Dermis microvascular lymphatic vessel endothelial cell (primary cell): ENCODE measurements at regions not wholly inside any gene's neighbourhood (a gene's known extent, or its start where the extent isn't known, plus 50 kb on each side); places are given as distances from the start of the nearest gene placed in this dataset.

Source experiments
- DNase-seq, 2 donors: peaks; one replicate each; pipeline versions ENCODE4 v3.0.0 to v3.0.0-alpha.2; 2010; ENCODE audit warnings: low read depth in 2 of 2

GRCh38 chr17:36661047-36661666 is 59.8 kb downstream of the MRM1 start:
- no peak for DNase-seq

- DNase-seq: no peak
Measured at GRCh38 chr17:36661688-36662087, 60.3 kb downstream of the MRM1 start.

DNA sequence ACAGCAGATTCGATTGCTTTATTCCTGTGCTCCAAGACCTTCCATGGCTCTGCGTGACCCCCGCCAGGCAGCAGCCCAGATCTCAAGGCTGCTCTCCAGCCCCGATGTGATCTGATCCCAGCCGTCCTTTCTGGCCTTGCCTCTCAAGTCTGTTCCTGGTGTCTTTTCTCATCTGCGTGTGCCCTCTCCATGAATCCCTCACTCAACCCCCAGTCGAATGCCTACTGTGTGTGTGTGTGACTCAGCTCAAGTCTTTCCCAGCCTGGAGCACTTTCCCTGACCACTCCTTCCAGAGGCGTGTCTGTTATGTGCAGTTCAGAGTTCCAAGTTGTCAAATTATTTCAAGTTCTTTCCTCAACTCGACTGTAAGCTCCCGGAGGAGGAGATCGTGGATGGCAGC is 64.0 kb downstream of the MRM1 start:
- no peak for DNase-seq

- no peak for DNase-seq
Measured at GRCh38 chr17:36667922-36668321, 66.5 kb downstream of the MRM1 start.

DNA sequence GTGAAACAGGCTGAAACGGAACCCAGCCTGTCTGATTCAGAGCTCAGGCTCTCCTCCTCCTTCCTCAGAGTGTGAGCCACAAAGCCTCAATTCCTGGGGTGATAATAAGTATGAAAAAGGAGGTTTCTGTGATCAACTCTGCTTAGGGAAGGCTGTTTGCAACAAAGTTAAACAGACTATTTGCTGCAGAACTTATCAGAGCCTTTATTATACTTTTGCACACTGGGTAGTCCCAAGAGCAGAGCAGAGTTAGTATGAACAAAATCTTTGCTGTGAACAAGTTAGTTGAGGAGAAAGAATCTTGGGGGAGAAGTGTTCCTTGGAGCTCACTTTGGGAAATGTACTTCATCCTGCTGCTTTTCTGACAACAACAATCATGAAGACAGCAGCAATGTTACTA is 67.4 kb downstream of the MRM1 start:
- no peak for DNase-seq

- DNase-seq: no peak
Measured at GRCh38 chr17:36671144-36671543, 69.8 kb downstream of the MRM1 start.

DNA sequence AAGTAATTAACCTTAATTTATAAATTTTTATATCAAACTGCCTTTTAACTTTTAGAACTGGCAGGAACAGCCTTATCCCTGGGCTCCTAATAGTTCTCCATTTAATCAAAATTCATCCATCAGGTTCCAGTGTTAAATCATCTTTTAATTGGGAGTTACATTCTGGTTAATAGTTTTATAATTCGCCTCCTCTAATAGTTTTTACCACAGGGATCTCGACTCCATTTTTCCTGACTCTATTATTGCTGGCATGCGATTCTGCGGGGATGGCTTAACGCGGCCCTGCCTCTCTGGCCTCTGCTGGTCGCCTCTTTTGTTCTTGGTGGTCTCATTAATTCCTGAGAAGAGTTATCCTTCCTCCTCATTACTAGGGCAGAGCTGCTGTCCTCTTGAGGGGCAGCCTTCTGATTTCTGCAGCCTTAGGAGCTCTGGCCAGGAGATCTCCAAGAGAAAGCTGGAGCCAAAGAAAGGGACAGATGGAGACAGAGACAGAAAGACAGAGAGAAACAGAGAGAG is 71.1 kb downstream of the MRM1 start:
- no peak for DNase-seq

DNA sequence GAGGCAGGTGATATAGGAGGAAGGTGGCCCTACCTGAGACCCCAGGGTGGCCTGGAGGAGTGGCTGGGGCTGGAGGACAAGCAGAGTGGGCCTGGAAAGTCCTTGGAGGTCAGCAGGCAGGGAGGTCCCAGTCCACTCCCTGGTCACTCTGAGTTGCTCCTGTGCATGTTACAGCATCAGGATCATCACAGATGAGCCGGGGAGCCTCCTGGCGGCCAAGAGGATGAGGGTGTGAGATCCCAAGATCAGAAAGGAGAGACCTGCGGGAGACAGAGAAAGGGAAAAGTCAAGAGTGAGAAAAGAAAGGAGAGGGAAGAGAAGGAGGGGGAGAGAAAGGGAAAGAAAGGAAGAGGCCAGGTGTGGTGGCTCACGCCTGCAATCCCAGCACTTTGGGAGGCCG is 71.7 kb downstream of the MRM1 start:
- no peak for DNase-seq

DNA sequence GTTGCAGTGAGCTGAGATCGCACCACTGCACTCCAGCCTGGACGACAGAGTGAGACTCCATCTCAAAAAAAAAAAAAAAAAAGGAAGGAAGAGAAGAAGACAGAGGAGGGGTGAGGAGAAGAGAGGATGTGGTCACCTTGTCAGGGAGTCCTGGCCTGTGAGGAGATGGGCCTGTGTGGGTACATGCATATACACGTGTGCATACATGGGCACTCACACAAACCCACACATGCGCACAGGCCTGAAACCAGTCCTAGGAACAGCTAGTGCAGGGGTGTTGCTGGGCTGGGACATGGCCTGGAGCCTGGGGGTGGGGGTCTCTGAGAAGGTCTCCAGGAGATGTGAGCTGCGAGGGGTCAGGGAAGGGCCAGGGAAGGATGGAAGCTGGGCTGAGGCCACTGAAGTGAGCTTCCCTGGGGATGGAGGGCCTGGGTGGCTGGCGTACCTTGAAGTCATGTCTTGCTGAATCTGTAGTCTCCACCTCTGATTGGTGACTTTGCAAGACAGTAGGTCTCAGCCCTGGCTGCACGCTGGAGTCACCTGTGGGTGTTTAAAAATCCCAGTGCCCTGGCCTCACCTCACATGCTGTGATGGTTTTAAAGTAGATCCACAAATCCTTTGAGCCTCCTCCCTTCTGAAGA is 72.4 kb downstream of the MRM1 start:
- DNase-seq: no peak

- no peak for DNase-seq
Measured at GRCh38 chr17:36674278-36674650, 72.9 kb downstream of the MRM1 start.

GRCh38 chr17:36675250-36675649 is 73.9 kb downstream of the MRM1 start:
- DNase-seq: no peak

DNA sequence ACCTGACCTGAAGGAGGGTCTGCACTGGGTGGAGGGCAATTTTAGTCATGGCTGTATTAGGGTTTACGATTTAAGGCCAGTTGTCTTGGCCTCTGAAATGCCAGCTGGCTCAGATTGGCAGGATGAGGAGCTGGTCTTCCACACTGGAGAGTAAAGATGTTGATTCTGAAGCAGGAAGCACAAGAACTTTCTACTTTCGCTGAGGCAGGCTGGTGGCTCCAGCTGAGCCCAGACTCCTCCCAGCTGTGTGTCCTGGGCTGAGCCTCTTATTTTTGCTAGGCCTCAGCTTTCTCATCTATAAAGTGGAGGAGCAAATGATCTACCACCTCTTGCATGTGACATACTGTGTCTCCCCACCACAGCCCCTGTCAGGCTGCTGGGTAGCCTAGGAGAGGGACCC is 74.4 kb downstream of the MRM1 start:
- DNase-seq: no peak

- no peak for DNase-seq
Measured at GRCh38 chr17:36679815-36680467, 78.6 kb downstream of the MRM1 start.

- DNase-seq: no peak
Measured at GRCh38 chr17:36680701-36681202, 79.4 kb downstream of the MRM1 start.

DNA sequence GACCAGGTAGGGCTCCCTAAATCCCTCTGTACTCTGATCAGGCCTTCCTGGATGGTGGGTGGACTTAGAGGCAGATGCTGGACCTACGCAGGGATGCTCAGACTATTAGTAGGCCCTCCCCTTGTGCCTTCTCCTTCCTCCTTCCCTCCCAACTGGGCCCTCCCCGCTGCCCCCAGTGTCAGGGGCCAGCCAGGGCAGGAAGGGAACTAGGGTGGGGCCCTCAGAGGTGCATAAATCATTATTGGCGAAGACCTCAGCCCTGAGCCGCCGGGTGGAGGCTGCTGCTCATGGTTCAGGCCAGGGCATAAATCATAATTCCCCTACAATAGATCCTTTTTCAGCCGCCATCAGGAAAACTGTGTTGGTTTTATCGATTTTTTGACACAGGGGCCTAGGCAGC is 81.4 kb downstream of the MRM1 start:
- DNase-seq: no peak

- DNase-seq: no peak
Measured at GRCh38 chr17:36683387-36683786, 82.0 kb downstream of the MRM1 start.

- DNase-seq: no peak
Measured at GRCh38 chr17:36684134-36684533, 82.8 kb downstream of the MRM1 start.

- DNase-seq: no peak
Measured at GRCh38 chr17:36686123-36686669, 84.8 kb downstream of the MRM1 start.

DNA sequence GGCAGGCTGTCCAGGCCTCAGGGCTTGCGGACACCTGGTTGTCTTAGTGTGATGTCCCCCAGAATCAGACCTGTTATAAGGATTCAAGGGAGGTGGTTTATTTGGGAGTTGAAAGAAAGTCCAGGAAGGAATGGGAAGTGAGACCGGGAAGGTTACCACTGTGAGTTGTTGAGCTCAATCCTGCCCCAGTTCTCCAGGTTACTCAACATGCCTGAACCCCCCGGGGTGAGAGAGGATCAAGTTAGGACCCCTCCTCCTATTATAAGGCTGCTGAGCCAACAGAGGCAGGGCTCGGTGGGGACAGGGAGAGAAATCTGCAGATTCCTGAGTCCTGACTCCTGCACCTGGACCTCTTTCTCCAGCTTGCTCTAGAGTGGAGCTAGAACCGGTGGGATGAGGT is 86.4 kb downstream of the MRM1 start:
- DNase-seq: no peak

GRCh38 chr17:36689089-36689667 is 87.8 kb downstream of the MRM1 start:
- DNase-seq: no peak

DNA sequence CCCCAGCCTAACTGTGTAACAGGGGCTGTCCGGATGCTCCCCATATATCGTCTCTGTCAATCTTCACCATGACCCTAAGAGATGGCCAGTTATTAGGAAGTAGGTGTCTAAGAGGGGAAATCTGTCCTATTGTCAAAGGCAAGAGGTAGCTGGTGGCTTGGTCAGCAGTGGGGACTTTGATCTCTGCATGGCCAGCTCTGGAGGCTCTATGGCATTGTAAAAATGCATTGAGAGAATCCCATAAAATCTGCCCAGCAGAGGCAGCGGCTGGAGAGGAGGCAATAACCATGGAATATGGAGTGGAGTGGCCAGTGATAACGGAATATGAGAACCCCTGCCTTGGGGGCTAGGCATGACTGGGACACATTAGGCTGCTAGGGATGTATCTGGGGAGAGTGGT is 88.8 kb downstream of the MRM1 start:
- DNase-seq: no peak

- DNase-seq: no peak
Measured at GRCh38 chr17:36691606-36692005, 90.2 kb downstream of the MRM1 start.
